NCI-H446 treated with DMSO at 0.1 percent for 48 hours (cell line): ENCODE measurements at regions not wholly inside any gene's neighbourhood (a gene's known extent, or its start where the extent isn't known, plus 50 kb on each side); places are given as distances from the start of the nearest gene placed in this dataset.

Experiments
- DNase-seq: peaks from one replicate; lab custom pipeline; 2025; lab: John Stamatoyannopoulos, UW

DNA sequence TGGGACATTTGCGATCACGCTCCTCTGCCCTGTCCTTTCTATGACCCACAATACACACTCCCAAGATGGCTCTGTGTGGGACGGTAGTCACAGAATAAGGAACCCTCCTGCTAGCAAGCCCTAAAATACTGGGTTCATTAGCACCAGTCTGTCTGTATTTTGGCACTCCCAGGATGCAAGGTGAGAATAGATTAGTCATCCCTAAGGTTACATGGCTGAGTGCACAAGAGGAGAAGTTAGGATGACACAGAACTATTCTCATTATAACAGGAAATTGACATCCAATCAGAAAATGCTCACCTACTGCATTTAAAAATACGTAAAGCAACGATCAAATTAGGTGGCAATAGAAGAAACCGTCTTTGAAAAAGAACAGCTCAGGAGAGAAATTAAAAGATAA lies 590.2 kb downstream of the EPHA4 start:
- DNase-seq = no peak

GRCh38 chr2:220985561-220985960 lies 586.5 kb downstream of the EPHA4 start:
- DNase-seq = no peak

DNA sequence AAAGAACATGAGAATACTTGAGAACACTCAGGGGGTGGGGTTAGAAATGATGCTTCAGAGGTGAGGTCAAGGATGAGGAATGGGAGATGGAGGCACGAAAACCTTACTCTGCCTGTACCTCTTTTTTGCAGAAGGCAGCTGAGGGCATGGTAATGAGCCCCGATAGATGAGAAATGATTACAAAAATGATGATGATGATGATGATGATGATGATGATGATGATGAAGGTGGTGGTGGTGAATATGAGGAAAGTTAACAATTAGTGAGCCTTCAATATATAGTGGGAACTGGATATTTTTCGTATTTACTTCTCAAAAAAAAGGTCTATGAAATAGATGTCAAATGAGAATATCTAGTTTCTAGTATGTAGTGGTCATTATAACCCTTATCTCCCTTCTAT lies 584.3 kb downstream of the EPHA4 start:
- DNase-seq = no peak

DNA sequence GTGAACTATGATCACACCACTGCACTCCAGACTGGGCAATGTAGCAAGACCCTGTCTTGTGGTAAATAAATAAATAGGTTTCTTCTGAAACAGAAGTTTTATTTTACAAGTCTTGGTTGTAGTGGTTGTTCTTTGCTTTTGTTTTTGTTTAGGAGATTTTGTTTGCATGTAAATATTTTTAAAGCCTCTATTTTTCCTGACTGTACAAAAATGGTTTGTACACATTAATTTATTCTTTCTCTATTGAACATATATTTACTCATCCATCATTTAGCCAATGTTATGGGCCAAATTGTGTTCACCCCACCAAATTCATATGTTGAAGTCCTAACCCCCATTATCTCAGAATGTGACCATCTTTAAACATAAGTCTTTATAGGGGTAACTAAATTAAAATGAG lies 580.1 kb downstream of the EPHA4 start:
- DNase-seq = no peak

DNA sequence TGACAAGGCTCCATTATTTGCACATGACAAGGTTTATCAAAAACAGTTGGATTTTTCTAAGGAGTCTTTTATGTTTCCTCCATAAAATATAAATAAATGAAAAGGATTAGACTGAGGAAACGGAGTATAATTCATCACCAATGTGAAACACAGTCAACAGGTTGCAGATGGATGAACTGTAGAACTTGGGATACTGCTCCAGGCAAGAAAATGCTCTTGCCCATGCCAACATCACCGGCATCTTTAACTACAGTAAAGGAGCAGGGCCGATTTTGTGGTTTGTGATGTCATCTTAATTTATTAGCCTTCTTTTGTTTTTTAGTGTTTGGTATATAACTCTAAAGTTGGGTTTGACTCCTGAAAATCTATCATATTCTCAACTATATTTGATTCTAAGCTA lies 577.3 kb downstream of the EPHA4 start:
- no peak for DNase-seq

- no peak for DNase-seq
Measured at GRCh38 chr2:220995581-220995980, 576.5 kb downstream of the EPHA4 start.

DNA sequence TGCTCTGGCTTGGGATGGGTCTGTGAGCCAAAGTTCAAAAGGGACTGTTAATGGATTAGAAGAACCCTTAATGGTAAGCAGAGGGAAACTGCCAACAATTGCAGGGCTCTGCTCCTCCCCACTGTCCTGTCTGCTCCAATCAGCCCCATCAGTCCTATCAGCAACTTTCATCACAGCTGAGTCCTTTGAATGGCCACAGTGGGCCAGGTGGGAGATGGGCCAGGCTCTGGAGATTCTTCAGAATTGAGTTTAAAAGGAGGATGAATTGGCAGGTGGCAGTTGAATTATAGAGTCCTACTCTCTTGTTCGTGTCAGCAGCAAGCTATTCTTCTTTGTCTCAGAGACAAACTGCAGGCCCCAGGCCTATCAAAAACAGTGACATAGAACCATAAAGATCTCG lies 573.9 kb downstream of the EPHA4 start:
- DNase-seq = no peak

- no peak for DNase-seq
Measured at GRCh38 chr2:220999356-220999755, 572.7 kb downstream of the EPHA4 start.

DNA sequence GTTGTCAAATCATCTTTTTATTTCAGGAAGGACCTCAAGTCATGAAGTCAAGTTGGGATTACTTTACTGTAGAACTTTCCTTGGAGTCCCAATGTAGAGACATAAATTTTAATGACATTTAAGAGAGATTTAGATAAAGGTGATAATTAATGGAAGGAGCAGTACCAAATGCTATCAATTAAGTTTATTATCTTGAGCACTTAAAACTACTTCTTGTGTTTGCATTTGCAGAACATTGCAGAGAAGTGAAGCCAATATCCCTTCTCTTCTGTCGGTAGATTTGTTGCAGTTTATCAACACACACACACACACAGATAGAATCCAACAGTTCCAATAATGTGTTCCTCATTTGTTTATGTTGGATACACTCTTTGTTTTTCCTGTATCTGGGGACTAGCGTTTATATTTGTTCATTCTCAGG lies 570.7 kb downstream of the EPHA4 start:
- DNase-seq = no peak

GRCh38 chr2:221002101-221002685 lies 569.9 kb downstream of the EPHA4 start:
- no peak for DNase-seq

DNA sequence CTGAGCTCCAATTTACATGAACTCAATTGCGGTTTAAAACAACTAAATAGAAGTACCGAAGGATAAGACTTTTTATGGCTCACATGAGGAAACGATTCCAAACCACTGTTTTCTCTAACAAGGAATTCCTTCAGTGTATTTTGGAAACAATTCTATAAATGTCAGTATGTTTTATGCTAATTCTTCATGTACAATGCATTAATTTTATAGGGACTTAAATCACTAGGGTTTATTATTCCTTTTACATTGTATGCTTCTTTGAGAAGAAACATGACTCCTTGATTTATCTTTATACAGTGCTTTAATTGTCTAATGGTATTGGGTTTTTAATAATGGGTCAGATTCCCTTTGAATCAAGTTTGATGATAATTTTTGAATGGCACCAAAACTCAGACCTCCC lies 566.8 kb downstream of the EPHA4 start:
- DNase-seq = no peak

DNA sequence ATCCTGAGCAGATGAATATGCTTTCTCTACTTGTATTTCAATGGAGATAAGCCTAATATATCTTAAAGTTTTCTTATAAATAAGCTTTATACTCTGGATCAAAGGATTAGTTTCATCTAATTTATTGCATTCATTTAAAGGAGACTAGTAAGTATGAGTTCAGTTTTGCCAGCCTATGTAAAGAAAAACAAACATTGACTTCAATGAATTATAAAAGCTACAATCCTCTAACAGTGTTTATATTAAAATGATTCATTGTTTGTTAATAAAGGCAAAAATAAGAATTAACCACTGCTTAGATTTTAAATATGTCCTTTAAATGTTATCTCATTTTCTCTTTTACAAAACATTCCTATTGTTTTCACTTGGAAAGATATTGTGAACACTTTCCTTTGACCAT lies 566.0 kb downstream of the EPHA4 start:
- DNase-seq = no peak

GRCh38 chr2:221016551-221016950 lies 555.6 kb downstream of the EPHA4 start:
- no peak for DNase-seq

DNA sequence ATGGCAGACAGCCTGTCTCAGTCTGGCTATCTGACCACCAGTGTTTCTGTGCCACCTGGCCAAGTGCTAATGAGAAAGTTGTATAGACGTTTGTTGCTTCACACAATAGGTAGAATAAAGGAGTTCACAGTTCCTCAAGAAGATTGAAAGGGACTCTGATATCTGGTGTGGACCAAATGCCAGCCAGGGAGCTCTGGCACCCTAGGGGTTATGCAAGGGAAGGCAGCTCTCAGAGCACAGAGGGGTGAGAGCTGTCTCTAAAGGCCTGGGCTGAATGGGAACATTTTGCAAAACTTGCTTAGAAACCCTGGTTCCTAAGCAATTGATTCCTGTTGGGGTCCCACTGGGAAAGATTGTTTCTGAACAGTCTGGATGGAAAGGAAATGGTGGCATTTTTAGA lies 553.8 kb downstream of the EPHA4 start:
- no peak for DNase-seq

- DNase-seq = no peak
Measured at GRCh38 chr2:221019668-221020067, 552.4 kb downstream of the EPHA4 start.

GRCh38 chr2:221022554-221022953 lies 549.5 kb downstream of the EPHA4 start:
- no peak for DNase-seq

DNA sequence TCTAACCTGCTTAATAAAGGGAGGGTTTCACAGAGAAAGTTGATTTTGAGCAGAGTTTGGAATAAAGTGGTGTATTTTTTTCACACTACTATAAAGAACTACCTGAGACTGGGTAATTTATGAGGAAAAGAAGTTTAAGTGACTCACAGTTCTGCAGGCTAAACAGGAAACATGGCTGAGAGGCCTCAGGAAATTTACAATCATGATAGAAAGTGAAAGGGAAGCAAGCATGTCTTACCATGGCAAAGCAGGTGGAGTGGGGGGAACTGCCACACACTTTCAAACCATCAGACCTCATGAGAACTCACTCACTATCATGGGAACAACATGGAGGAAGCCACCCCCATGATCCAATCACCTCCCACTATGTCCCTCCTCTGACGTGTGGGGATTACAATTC lies 546.7 kb downstream of the EPHA4 start:
- DNase-seq = no peak

GRCh38 chr2:221034026-221034701 lies 537.9 kb downstream of the EPHA4 start:
- DNase-seq = no peak

- peak; percentile 32 for DNase-seq
Measured at GRCh38 chr2:221034973-221035372, 537.1 kb downstream of the EPHA4 start.

GRCh38 chr2:221042926-221043325 lies 529.2 kb downstream of the EPHA4 start:
- no peak for DNase-seq

DNA sequence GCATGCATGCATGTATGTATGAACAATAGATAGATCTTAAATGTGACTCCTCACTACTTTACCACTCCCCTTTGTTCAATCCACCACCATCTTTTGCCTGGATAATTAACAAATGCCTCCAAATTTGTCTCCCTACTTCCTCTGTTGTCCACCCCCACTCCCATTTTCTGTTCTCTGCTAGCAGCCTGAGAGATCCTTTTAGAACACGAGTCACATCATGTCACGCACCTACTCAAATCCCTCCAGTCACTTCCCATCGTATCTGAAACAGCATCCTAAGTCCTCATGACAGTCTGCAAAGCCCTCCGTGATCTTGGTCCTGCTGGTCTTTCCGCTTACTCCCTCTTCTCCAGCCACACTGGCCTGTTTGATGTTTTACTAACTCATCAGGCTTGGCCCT lies 527.3 kb downstream of the EPHA4 start:
- DNase-seq = no peak

- DNase-seq = peak; percentile 9
Measured at GRCh38 chr2:221050020-221050795, 521.9 kb downstream of the EPHA4 start.

GRCh38 chr2:221051162-221051561 lies 520.9 kb downstream of the EPHA4 start:
- DNase-seq = no peak
